Mucosa of rectum (tissue), 2 donors: ENCODE measurements at regions not wholly inside any gene's neighbourhood (a gene's known extent, or its start where the extent isn't known, plus 50 kb on each side); places are given as distances from the start of the nearest gene placed in this dataset.

Source experiments
- H3K27ac ChIP-seq, 2 donors: one replicate each; pipeline ENCODE4 v1.7.0; 2013; ENCODE audit warnings: inconsistent platforms in 2 of 2, low read depth in 2 of 2, low read length in 2 of 2
- H3K27me3 ChIP-seq, 2 donors: one replicate each; pipeline ENCODE4 v1.7.0; 2013; ENCODE audit warnings: low read length in 2 of 2; ENCODE audit not compliant: control insufficient read depth in 2 of 2, insufficient read depth in 2 of 2
- H3K36me3 ChIP-seq, 2 donors: one replicate each; pipeline ENCODE4 v1.7.0; 2013; ENCODE audit warnings: low read length in 2 of 2; ENCODE audit not compliant: control insufficient read depth in 2 of 2, insufficient read depth in 2 of 2
- H3K4me1 ChIP-seq, 2 donors: one replicate each; pipeline ENCODE4 v1.7.0; 2013; ENCODE audit warnings: low read length in 2 of 2, mild to moderate bottlenecking in 1 of 2; ENCODE audit not compliant: control insufficient read depth in 2 of 2, insufficient read depth in 2 of 2
- H3K4me3 ChIP-seq, 2 donors: one replicate each; pipeline ENCODE4 v1.7.0; 2013; ENCODE audit warnings: low read length in 2 of 2
- H3K9ac ChIP-seq, 2 donors: one replicate each; pipeline ENCODE4 v1.7.0; 2013; ENCODE audit warnings: low read length in 2 of 2, low read depth in 1 of 2, mild to moderate bottlenecking in 1 of 2
- H3K9me3 ChIP-seq, 2 donors: one replicate each; pipeline ENCODE4 v1.7.0; 2013; ENCODE audit warnings: low read length in 2 of 2; ENCODE audit not compliant: control insufficient read depth in 2 of 2
- donor health status: healthy.
- donor health status: Normal muscosa, but diverticular disease.

- no peak overlapping the region for H3K9ac ChIP-seq
- H3K9me3 ChIP-seq: no peaks in the 10 kb centered on the region
- H3K27me3 ChIP-seq: no peaks in the 10 kb centered on the region
- H3K36me3 ChIP-seq: no peaks in the 10 kb centered on the region
- H3K27ac ChIP-seq: no peak overlapping the region
- H3K4me1 ChIP-seq: no peaks in the 10 kb centered on the region
- no peak overlapping the region for H3K4me3 ChIP-seq
Observed at GRCh38 chr12:42648061-42648460, 58.5 kb upstream of the PRICKLE1 start.

- Histone ChIP-seq H3K27ac (no peak overlapping the region), H3K36me3 (no peaks in the 10 kb centered on the region), H3K9ac (no peak overlapping the region), H3K4me1 (no peaks in the 10 kb centered on the region), H3K9me3 (no peaks in the 10 kb centered on the region), H3K4me3 (no peak overlapping the region), H3K27me3 (no peaks in the 10 kb centered on the region)
Observed at GRCh38 chr12:42643881-42644579, 54.5 kb upstream of the PRICKLE1 start.

- Histone ChIP-seq H3K36me3 (no peaks in the 10 kb centered on the region), H3K9me3 (no peaks in the 10 kb centered on the region), H3K4me3 (no peak overlapping the region), H3K27me3 (no peaks in the 10 kb centered on the region), H3K9ac (no peak overlapping the region), H3K4me1 (no peaks in the 10 kb centered on the region), H3K27ac (no peak overlapping the region)
Observed at GRCh38 chr12:42641221-42641885, 51.8 kb upstream of the PRICKLE1 start.

DNA sequence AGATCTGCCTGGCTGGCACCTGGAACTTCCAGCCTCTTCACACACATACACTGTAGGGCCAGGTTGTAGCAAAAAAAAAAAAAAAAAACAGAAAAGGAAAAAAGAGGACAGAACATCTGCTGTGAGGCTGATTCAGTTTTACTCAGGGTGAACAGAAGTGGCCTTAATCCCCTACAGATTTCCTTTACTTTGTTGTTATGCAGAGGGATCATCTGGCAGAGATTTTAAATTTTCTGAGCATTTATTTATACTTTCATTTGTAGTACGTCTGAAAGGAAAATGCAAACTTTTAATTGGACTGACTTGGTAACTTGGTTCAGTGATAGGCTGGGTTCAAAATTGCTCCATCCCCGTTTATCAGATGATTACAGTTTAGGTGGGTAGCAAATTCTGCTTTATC lies 50.8 kb upstream of the PRICKLE1 start:
- H3K27me3 ChIP-seq: no peaks in the 10 kb centered on the region
- H3K4me3 ChIP-seq: no peak overlapping the region
- H3K9ac ChIP-seq: no peak overlapping the region
- H3K27ac ChIP-seq: no peak overlapping the region
- no peaks in the 10 kb centered on the region for H3K4me1 ChIP-seq
- no peaks in the 10 kb centered on the region for H3K9me3 ChIP-seq
- no peaks in the 10 kb centered on the region for H3K36me3 ChIP-seq

- Histone ChIP-seq H3K9ac (no peak overlapping the region), H3K36me3 (no peaks in the 10 kb centered on the region), H3K4me1 (no peaks in the 10 kb centered on the region), H3K27ac (no peak overlapping the region), H3K4me3 (no peak overlapping the region), H3K27me3 (no peaks in the 10 kb centered on the region), H3K9me3 (no peaks in the 10 kb centered on the region)
Observed at GRCh38 chr12:42639556-42639955, 50.0 kb upstream of the PRICKLE1 start.
